SK-N-SH treated with all-trans-retinoic acid at 6 μM for 48 hours (cell line): ENCODE measurements at regions not wholly inside any gene's neighbourhood (a gene's known extent, or its start where the extent isn't known, plus 50 kb on each side); places are given as distances from the start of the nearest gene placed in this dataset.

ENCODE experiments used
- ATAC-seq: fragments of 200-7000 bp; cut with Tn5 transposase; 3 replicates; pipeline ENCODE4 v1.9.1; 2020; ENCODE audit warnings: mild to moderate bottlenecking, moderate library complexity
- ARNTL ChIP-seq: fragments of 450-650 bp; formaldehyde crosslinking; IDR thresholded peaks from 2 replicates; pipeline ENCODE4 v1.5.0; 2020; ENCODE audit warnings: low read depth, mild to moderate bottlenecking, moderate library complexity, borderline replicate concordance
- BACH2 ChIP-seq: fragments of 250-450 bp; sonication (Bioruptor Pico); IDR thresholded peaks from 2 replicates; pipeline ENCODE4 v1.9.0; 2021; ENCODE audit warnings: mild to moderate bottlenecking, borderline replicate concordance
- CREB5 ChIP-seq: fragments of 250-450 bp; sonication (Bioruptor Pico); IDR thresholded peaks from 2 replicates; pipeline ENCODE4 v1.5.1; 2020; ENCODE audit warnings: low read depth, mild to moderate bottlenecking, moderate library complexity
- CSDC2 ChIP-seq: fragments of 250-450 bp; sonication (Bioruptor Pico); IDR thresholded peaks from 2 replicates; pipeline ENCODE4 v1.5.0; 2020; ENCODE audit warnings: mild to moderate bottlenecking, moderate library complexity
- CSRNP3 ChIP-seq: fragments of 250-450 bp; sonication (Bioruptor Pico); IDR thresholded peaks from 2 replicates; pipeline ENCODE4 v1.5.1; 2021; ENCODE audit warnings: mild to moderate bottlenecking, moderate library complexity
- ESRRG ChIP-seq: fragments of 250-450 bp; sonication (Bioruptor Pico); IDR thresholded peaks from 2 replicates; pipeline ENCODE4 v1.6.1; 2021; ENCODE audit warnings: mild to moderate bottlenecking
- GLIS3 ChIP-seq: fragments of 250-450 bp; sonication (Bioruptor Pico); IDR thresholded peaks from 2 replicates; pipeline ENCODE4 v1.5.0; 2020; ENCODE audit warnings: mild to moderate bottlenecking, moderate library complexity
- ISL1 ChIP-seq: fragments of 250-450 bp; sonication (Bioruptor Pico); IDR thresholded peaks from 2 replicates; pipeline ENCODE4 v2.1.2; 2022; ENCODE audit warnings: mild to moderate bottlenecking, moderate library complexity
- PATZ1 ChIP-seq: fragments of 250-450 bp; sonication (Bioruptor Pico); IDR thresholded peaks from 2 replicates; pipeline ENCODE4 v1.8.0; 2020; ENCODE audit warnings: mild to moderate bottlenecking, moderate library complexity, borderline replicate concordance
- POU6F1 ChIP-seq: fragments of 250-450 bp; sonication (Bioruptor Pico); IDR thresholded peaks from 2 replicates; pipeline ENCODE4 v1.8.0; 2021; ENCODE audit warnings: low read depth, mild to moderate bottlenecking, moderate library complexity, borderline replicate concordance
- RARB ChIP-seq: fragments of 250-450 bp; sonication (Bioruptor Pico); IDR thresholded peaks from 2 replicates; pipeline ENCODE4 v1.8.0; 2021; ENCODE audit warnings: mild to moderate bottlenecking, moderate library complexity
- SNAI2 ChIP-seq: fragments of 250-450 bp; sonication (Bioruptor Pico); IDR thresholded peaks from 2 replicates; pipeline ENCODE4 v1.5.0; 2020; ENCODE audit warnings: mild to moderate bottlenecking, moderate library complexity
- TCF4 ChIP-seq: fragments of 250-450 bp; sonication (Bioruptor Pico); IDR thresholded peaks from 2 replicates; pipeline ENCODE4 v1.8.0; 2021; ENCODE audit warnings: mild to moderate bottlenecking, moderate library complexity, borderline replicate concordance
- TOX ChIP-seq: fragments of 250-450 bp; sonication (Bioruptor Pico); IDR thresholded peaks from 2 replicates; pipeline ENCODE4 v1.8.0; 2021; ENCODE audit warnings: mild to moderate bottlenecking, moderate library complexity, borderline replicate concordance
- TSHZ2 ChIP-seq: fragments of 250-450 bp; sonication (Bioruptor Pico); IDR thresholded peaks from 2 replicates; pipeline ENCODE4 v1.5.0; 2020; ENCODE audit warnings: mild to moderate bottlenecking, moderate library complexity
- ZC3H10 ChIP-seq: fragments of 250-450 bp; sonication (Bioruptor Pico); IDR thresholded peaks from 2 replicates; pipeline ENCODE4 v1.5.1; 2021; ENCODE audit warnings: mild to moderate bottlenecking, moderate library complexity
- ZFP3 ChIP-seq: fragments of 250-450 bp; sonication (Bioruptor Pico); IDR thresholded peaks from 2 replicates; pipeline ENCODE4 v1.5.0; 2020; ENCODE audit warnings: mild to moderate bottlenecking, moderate library complexity
- ZFP30 ChIP-seq: fragments of 450-650 bp; formaldehyde crosslinking; IDR thresholded peaks from 2 replicates; pipeline ENCODE4 v1.5.0; 2022; ENCODE audit warnings: mild to moderate bottlenecking, moderate library complexity
- ZNF565 ChIP-seq: fragments of 450-650 bp; formaldehyde crosslinking; conservative IDR thresholded peaks from 2 replicates; pipeline ENCODE4 v1.5.0; 2020; ENCODE audit warnings: low read depth, mild to moderate bottlenecking, moderate library complexity
- ZNF70 ChIP-seq: fragments of 450-650 bp; formaldehyde crosslinking; IDR thresholded peaks from 2 replicates; pipeline ENCODE4 v1.5.0; 2020; ENCODE audit warnings: mild to moderate bottlenecking, moderate library complexity
- ZNF8 ChIP-seq: fragments of 450-650 bp; formaldehyde crosslinking; IDR thresholded peaks from 2 replicates; pipeline ENCODE4 v1.5.0; 2020; ENCODE audit warnings: mild to moderate bottlenecking, moderate library complexity

GRCh38 chrX:150207733-150208132 is 155.4 kb upstream of the MAMLD1 start:
- TF ChIP-seq TSHZ2 (CRISPR knock-in tag) (no peak), RARB (CRISPR knock-in tag) (no peak), ZNF8 (no peak), ARNTL (CRISPR knock-in tag) (no peak), BACH2 (CRISPR knock-in tag) (no peak), POU6F1 (CRISPR knock-in tag) (no peak), ZFP3 (CRISPR knock-in tag) (no peak), ZNF70 (CRISPR knock-in tag) (no peak), TCF4 (CRISPR knock-in tag) (no peak), CSRNP3 (no peak), ESRRG (no peak)
- TF ChIP-seq, all 23 proteins: peak for 0
- ATAC-seq: no peak

GRCh38 chrX:150211988-150212387 is 151.1 kb upstream of the MAMLD1 start:
- ATAC-seq: no peak
- TF ChIP-seq GLIS3 (CRISPR knock-in tag) (no peak), CSDC2 (CRISPR knock-in tag) (no peak), ZNF70 (CRISPR knock-in tag) (no peak), ISL1 (CRISPR knock-in tag) (no peak), CSRNP3 (no peak), ZFP30 (CRISPR knock-in tag) (no peak)

- no peak for ATAC-seq
- TF ChIP-seq CREB5 (no peak), TOX (CRISPR knock-in tag) (no peak), ESRRG (no peak), ZNF565 (CRISPR knock-in tag) (no peak), ZNF8 (no peak), BACH2 (CRISPR knock-in tag) (no peak), TSHZ2 (CRISPR knock-in tag) (no peak), TCF4 (CRISPR knock-in tag) (no peak), ZFP30 (CRISPR knock-in tag) (no peak), SNAI2 (CRISPR knock-in tag) (no peak), CSRNP3 (no peak), PATZ1 (CRISPR knock-in tag) (no peak), ZC3H10 (CRISPR knock-in tag) (no peak), ZFP3 (CRISPR knock-in tag) (no peak), GLIS3 (CRISPR knock-in tag) (no peak), ISL1 (CRISPR knock-in tag) (no peak)
Measured at GRCh38 chrX:150212672-150213480, 150.2 kb upstream of the MAMLD1 start.
